Glutamatergic neuron (in vitro differentiated cells): ENCODE measurements at regions not wholly inside any gene's neighbourhood (a gene's known extent, or its start where the extent isn't known, plus 50 kb on each side); places are given as distances from the start of the nearest gene placed in this dataset.

Experiments
- DNase-seq: peaks from one replicate; pipeline ENCODE4 v3.0.0; 2022
- H3K27ac Mint-ChIP-seq: one replicate; pipeline ENCODE4 v1.8.0; 2020; ENCODE audit warnings: mild to moderate bottlenecking, mixed read lengths, inconsistent platforms; ENCODE audit not compliant: unreplicated experiment
- H3K27me3 Mint-ChIP-seq: one replicate; pipeline ENCODE4 v1.8.0; 2020; ENCODE audit warnings: mild to moderate bottlenecking, moderate library complexity, mixed read lengths, inconsistent platforms; ENCODE audit not compliant: unreplicated experiment
- H3K36me3 Mint-ChIP-seq: one replicate; pipeline ENCODE4 v1.8.0; 2020; ENCODE audit warnings: mild to moderate bottlenecking, mixed read lengths, inconsistent platforms; ENCODE audit not compliant: unreplicated experiment
- H3K4me1 Mint-ChIP-seq: one replicate; pipeline ENCODE4 v1.8.0; 2020; ENCODE audit warnings: mild to moderate bottlenecking, low read depth, mixed read lengths, inconsistent platforms; ENCODE audit not compliant: unreplicated experiment
- H3K4me3 Mint-ChIP-seq: one replicate; pipeline ENCODE4 v1.8.0; 2020; ENCODE audit warnings: mild to moderate bottlenecking, mixed read lengths, inconsistent platforms; ENCODE audit not compliant: unreplicated experiment
- H3K9me3 Mint-ChIP-seq: one replicate; pipeline ENCODE4 v1.8.0; 2020; ENCODE audit warnings: mild to moderate bottlenecking, moderate library complexity, mixed read lengths, inconsistent platforms; ENCODE audit not compliant: unreplicated experiment
- CTCF ChIP-seq: fragments of 200-600 bp; sonication (generic); IDR thresholded peaks from one replicate; pipeline ENCODE4 v1.5.0; 2021; ENCODE audit not compliant: partially characterized antibody, unreplicated experiment

DNA sequence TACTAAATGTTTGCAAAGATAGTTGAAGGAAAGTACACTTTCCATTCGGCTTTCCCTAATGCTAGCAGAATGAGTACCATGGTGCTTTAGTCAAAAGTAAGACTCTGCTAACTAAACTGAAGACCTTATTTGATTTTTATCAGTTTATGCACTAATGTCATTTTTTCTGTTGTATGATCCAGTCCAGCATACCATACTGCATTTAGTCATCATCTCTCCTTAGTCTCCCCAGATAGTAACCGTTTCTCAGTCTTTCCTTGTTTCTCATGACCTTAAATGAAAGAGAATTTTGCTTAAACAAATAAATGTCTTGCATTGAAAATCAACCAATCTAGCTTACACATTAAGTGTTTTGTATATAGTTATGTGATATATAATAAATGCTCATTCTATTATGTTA lies 529.5 kb upstream of the SEMA3D start:
- H3K36me3 Mint-ChIP-seq, result no peaks in the 10 kb centered on the region
- TF ChIP-seq CTCF, result no peak
- H3K27ac Mint-ChIP-seq, result no peak overlapping the region
- H3K27me3 Mint-ChIP-seq, result no peaks in the 10 kb centered on the region
- H3K4me3 Mint-ChIP-seq, result no peak overlapping the region
- no peak for DNase-seq
- H3K9me3 Mint-ChIP-seq, result no peaks in the 10 kb centered on the region
- H3K4me1 Mint-ChIP-seq, result no peaks in the 10 kb centered on the region

DNA sequence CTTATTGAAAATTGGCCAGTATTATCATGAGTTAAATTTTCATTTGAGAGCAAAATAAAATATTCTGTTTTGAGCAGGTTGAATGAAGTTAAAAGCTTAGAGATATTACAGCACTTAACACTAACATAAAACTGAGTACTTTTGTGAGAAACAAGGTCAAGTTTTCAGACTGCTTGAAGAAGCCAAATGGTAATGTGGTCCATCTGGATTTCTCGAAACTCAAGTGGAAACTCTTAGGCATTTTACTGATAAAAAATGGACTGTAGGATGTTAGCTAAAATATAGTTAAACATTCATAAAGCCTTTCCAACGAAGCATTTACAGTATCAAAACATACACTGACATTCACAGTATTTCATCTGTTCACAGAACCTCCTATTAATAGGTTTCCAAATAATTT lies 528.1 kb upstream of the SEMA3D start:
- Mint-ChIP-seq H3K36me3 (no peaks in the 10 kb centered on the region), H3K4me3 (no peak overlapping the region), H3K27me3 (no peaks in the 10 kb centered on the region), H3K9me3 (no peaks in the 10 kb centered on the region), H3K27ac (no peak overlapping the region), H3K4me1 (no peaks in the 10 kb centered on the region)
- TF ChIP-seq CTCF, result no peak
- no peak for DNase-seq

DNA sequence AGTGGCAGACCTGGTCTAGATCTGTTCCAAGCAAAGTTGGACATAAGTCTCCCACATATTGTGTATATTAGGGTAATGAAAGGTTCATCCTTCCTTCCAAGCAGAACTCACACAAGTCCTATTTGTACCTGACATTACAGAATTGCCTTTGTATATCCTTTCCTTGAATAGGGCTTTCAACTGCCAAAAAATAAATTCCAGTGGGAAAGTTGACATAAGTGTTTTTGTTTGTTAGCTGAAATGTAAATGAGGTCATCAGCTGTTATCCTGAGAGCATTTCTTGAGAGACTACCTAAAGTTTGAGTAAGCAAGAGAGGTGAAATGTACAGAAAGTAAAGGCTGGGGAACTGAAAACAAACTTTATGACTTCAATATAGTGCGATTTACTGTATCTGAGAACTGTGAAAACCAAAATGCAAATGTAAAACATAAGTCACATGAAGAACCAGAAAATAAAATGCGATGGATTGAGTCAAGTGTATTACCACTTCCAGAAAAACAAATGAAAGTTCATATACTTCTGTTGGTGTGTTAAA lies 527.3 kb upstream of the SEMA3D start:
- no peak for DNase-seq
- no peaks in the 10 kb centered on the region for H3K27me3 Mint-ChIP-seq
- H3K9me3 Mint-ChIP-seq, result no peaks in the 10 kb centered on the region
- no peaks in the 10 kb centered on the region for H3K4me1 Mint-ChIP-seq
- H3K36me3 Mint-ChIP-seq, result no peaks in the 10 kb centered on the region
- H3K4me3 Mint-ChIP-seq, result no peak overlapping the region
- H3K27ac Mint-ChIP-seq, result no peak overlapping the region
- no peak for TF ChIP-seq CTCF

DNA sequence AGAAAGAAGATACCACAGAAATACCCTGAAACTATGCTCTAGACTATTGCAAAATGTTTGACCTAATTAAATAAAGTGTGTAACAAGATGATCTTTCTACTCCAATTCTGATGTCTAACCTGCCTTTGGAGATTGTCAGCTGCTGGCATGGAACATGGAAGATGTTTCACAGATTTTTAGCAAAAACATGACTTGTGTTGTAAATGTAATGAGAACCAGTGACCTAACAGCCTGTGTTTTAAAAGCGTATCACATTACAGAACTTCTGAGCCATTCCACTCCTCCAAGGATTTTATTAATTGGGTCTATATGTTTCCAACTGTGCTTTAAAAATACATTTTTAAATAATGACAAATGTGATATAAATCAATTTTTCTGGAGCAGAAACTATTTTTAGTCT lies 526.3 kb upstream of the SEMA3D start:
- Mint-ChIP-seq H3K4me1 (no peaks in the 10 kb centered on the region), H3K27ac (no peak overlapping the region), H3K36me3 (no peaks in the 10 kb centered on the region), H3K4me3 (no peak overlapping the region), H3K27me3 (no peaks in the 10 kb centered on the region), H3K9me3 (no peaks in the 10 kb centered on the region)
- TF ChIP-seq CTCF, result no peak
- DNase-seq, result no peak

DNA sequence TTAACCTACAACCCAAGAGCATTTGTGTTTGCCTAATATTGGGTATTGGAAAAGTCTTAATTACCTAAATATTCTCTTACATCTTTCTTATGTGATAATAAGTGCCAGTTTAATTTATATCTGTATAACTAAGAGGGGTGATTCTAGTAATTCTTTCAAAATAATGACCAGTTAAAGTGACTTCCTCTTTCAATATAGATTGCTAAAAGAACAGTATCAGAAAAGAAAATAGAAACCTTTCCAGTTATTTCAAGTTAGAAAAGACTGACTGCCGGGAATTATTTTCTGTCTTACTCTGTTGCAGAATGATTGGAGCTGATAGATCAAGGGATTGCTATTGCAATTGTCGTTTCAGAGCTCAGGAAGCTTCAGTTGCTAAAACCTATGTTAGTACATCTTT lies 525.0 kb upstream of the SEMA3D start:
- no peaks in the 10 kb centered on the region for H3K27me3 Mint-ChIP-seq
- H3K27ac Mint-ChIP-seq, result no peak overlapping the region
- TF ChIP-seq CTCF, result no peak
- H3K4me3 Mint-ChIP-seq, result no peak overlapping the region
- H3K9me3 Mint-ChIP-seq, result no peaks in the 10 kb centered on the region
- no peaks in the 10 kb centered on the region for H3K36me3 Mint-ChIP-seq
- no peaks in the 10 kb centered on the region for H3K4me1 Mint-ChIP-seq
- no peak for DNase-seq
